OCI-LY3 (cell line): ENCODE measurements at regions not wholly inside any gene's neighbourhood (a gene's known extent, or its start where the extent isn't known, plus 50 kb on each side); places are given as distances from the start of the nearest gene placed in this dataset.

Experiments
- EZH2phosphoT487 ChIP-seq: fragments of 200-600 bp; shearing (Covaris generic); IDR thresholded peaks from 2 replicates; pipeline ENCODE4 v1.6.1; 2018; ENCODE audit warnings: antibody characterized with exemption, mixed run types, low read depth
- TF ChIP-seq, protein P1 (sequence below): fragments of 200-600, 300-600 bp; sonication (generic); IDR thresholded peaks from 2 replicates; pipeline ENCODE4 v1.5.1; 2014; ENCODE audit warnings: antibody characterized with exemption, low read length, low read depth

- TF ChIP-seq, protein P1, sequence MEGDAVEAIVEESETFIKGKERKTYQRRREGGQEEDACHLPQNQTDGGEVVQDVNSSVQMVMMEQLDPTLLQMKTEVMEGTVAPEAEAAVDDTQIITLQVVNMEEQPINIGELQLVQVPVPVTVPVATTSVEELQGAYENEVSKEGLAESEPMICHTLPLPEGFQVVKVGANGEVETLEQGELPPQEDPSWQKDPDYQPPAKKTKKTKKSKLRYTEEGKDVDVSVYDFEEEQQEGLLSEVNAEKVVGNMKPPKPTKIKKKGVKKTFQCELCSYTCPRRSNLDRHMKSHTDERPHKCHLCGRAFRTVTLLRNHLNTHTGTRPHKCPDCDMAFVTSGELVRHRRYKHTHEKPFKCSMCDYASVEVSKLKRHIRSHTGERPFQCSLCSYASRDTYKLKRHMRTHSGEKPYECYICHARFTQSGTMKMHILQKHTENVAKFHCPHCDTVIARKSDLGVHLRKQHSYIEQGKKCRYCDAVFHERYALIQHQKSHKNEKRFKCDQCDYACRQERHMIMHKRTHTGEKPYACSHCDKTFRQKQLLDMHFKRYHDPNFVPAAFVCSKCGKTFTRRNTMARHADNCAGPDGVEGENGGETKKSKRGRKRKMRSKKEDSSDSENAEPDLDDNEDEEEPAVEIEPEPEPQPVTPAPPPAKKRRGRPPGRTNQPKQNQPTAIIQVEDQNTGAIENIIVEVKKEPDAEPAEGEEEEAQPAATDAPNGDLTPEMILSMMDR: no peak
- TF ChIP-seq EZH2phosphoT487: no peak
Observed at GRCh38 chr1:185515696-185516095, 198.7 kb upstream of the IVNS1ABP start.
